ENCODE measurements at regions not wholly inside any gene's neighbourhood (a gene's known extent, or its start where the extent isn't known, plus 50 kb on each side); places are given as distances from the start of the nearest gene placed in this dataset.

- TF ChIP-seq CTCF (conservative IDR thresholded peaks at IDR 0.05) (no peak), ZFX (IDR thresholded peaks at IDR 0.05) (no peak)
- H3K27ac ChIP-seq = no peak overlapping the region
These were observed 294.2 kb upstream of the FOXF1 start for GRCh38 chr16:86215979-86216585.

DNA sequence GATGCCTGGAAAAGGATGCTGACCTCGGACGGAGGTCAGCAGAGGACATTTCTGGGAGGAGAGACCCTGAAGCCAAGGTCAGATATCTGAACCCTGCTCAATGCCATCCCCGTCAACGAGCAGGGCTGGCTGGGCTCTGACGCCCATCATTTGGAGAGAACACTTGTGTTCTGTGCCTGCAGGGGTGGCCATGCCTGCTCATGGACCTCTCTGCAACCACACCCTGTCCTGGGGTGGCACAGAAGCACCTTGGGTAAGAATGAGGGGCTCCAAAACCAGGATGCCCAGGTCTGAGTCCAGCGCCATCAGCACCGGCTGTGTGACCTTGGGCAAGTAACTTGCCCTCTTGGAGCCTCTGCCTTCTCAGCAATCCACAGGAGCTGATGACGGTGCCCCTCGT is 293.7 kb upstream of the FOXF1 start:
- no peak overlapping the region for H3K27ac ChIP-seq
- TF ChIP-seq CTCF (conservative IDR thresholded peaks at IDR 0.05) (no peak), ZFX (IDR thresholded peaks at IDR 0.05) (no peak)

- no peak overlapping the region for H3K27ac ChIP-seq
- no peak for TF ChIP-seq ZFX (IDR thresholded peaks at IDR 0.05)
- no peak for TF ChIP-seq CTCF (conservative IDR thresholded peaks at IDR 0.05)
These were observed 293.1 kb upstream of the FOXF1 start for GRCh38 chr16:86217001-86217890.

DNA sequence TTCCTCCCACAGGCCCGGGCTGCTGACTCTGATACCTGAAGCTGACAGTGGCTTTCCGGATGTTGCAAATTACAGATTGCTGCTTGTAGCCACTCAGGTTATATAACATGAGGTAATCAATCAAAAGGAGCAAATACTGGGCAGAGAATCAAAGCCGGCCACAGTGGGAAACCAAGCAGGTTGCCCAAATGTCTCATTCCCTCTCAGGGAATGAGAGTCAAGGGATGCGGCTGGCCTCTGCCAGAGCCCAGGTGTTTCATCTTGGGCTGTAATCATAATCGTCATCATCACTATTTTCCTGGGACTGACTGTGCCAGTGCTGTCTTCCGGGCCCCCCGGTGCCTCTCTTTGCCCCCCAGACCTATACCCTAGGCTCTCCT is 292.4 kb upstream of the FOXF1 start:
- H3K27ac ChIP-seq = no peak overlapping the region
- TF ChIP-seq CTCF (conservative IDR thresholded peaks at IDR 0.05) (no peak), ZFX (IDR thresholded peaks at IDR 0.05) (no peak)

DNA sequence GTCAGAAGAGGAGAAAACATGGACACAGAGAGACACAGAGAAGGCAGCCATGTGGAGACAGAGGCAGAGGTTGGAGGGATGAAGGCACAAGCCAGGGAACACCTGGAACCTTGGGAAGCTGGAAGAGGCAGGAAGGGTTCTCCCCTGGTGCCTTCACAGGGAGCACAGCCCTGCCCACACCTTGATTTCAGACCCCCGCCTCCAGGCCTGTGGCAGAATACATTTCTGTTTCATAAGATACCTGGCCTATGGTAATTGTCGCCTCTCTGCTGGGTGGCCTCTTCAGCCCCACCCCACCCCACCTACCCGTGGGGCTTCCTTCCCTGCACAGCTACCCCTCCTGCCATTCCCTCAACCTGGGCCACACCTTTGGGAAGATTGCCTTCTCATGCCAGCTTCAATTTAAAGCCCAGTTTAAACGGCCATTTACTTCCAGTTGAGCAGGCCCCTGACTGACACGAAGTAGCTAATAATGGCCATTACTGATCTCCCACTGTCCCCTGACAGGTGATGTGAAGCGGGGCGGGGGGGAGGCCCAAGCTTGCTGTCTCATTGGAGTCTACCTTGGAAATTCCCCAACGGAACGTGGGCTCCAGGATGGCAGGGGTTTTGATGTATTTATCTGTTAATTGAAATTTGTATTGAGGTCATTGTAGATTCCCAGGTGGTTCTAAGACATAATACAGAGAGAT is 291.7 kb upstream of the FOXF1 start:
- H3K27ac ChIP-seq = no peak overlapping the region
- TF ChIP-seq CTCF (conservative IDR thresholded peaks at IDR 0.05) = no peak
- no peak for TF ChIP-seq ZFX (IDR thresholded peaks at IDR 0.05)

DNA sequence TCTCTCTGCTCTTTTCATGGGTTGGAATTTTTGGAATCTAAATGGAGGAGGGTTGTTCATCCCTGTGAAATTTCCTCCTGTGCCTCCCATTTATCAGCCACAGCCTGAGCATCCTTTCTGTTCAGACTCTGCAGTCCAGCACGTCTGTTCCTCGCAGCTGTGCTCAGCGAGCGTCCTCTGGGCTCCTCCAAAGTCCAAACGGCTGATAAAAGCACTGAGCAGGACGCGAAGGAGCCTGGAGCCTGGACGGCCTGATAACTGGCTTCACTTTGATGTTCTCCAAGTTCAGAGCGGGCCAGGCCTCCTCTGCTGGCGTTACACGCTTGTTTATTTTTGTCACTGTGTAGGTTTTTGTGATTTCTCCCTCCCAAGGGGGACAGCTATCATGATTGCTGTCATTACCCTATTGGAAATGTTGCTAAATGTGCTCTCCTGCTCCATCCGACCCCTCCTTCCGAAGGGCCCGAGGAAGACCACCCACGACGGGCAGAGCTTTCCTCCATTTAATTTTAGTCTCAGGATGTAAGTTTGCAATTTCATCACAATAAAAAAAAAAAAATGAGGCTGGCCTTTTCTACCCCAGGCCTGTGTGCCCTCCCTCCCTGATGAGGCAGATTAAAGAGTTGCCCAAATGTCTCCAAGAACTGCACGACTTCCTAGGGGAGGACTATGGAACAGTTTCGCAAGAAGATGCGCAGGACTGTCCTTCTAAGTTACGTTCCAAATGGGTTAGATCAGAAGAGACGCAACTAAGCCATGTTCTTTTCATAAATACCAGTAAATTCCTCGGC is 290.5 kb upstream of the FOXF1 start:
- no peak overlapping the region for H3K27ac ChIP-seq
- TF ChIP-seq ZFX (IDR thresholded peaks at IDR 0.05) (no peak), CTCF (conservative IDR thresholded peaks at IDR 0.05) (no peak)

All from C4-2B (cell line).